ENCODE measurements at regions not wholly inside any gene's neighbourhood (a gene's known extent, or its start where the extent isn't known, plus 50 kb on each side); places are given as distances from the start of the nearest gene placed in this dataset.

DNA sequence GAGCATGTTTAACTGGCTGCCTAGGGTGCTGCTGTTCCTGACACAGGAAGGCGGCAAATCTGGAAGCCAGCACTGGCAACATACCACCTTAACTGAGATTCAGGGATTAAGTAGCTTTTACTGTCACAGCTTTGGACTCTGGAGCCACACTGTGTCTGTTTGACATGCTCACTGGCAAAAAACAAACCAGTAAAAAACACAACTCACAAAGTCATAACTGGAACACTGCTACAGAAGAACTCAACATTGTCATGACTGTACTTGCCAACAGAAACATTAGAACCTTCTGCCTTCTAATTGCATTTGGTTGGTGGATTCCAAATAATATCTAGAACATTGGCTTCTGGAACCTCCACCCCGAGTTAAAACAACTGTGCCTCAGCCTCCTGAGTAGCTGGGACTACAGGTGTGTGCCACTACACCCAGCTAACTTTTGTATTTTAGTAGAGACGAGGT lies 117.6 kb downstream of the TTC6 start:
- 91% methylated on average over 3 of the region's 3 CpGs for WGBS
- no peaks in the 10 kb centered on the region for H3K4me1 ChIP-seq
- H3K4me3 ChIP-seq = no peak overlapping the region
- H3K27ac ChIP-seq = no peak overlapping the region
- no peaks in the 10 kb centered on the region for H3K36me3 ChIP-seq
- H3K27me3 ChIP-seq = no peaks in the 10 kb centered on the region
- no peak for DNase-seq (ENCODE audit: low spot score in 2 of 2)
- no peak for TF ChIP-seq POLR2A (IDR thresholded peaks at IDR 0.05)
- H3K9me3 ChIP-seq = no peaks in the 10 kb centered on the region

DNA sequence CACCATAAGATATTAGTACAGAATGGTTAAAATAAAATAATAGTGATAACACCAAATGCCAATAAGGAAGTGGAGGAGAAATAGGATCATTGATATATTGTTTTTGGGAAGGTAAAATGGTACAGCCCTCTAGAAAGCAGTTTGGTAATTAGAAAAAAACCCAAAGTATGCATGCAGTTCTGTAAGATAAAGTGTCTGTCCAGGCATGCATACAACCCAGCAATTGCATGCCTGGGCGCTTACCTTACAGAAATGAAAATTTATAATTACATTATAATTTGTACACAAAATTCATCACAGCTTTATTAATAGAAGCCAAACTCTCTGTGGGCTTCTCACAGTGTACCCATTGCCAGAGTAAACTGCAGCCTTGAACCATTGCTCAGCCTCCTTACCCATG lies 124.7 kb downstream of the TTC6 start:
- Histone ChIP-seq H3K4me3 (no peak overlapping the region), H3K9me3 (no peaks in the 10 kb centered on the region), H3K27ac (no peak overlapping the region), H3K36me3 (no peaks in the 10 kb centered on the region), H3K4me1 (no peaks in the 10 kb centered on the region), H3K27me3 (no peaks in the 10 kb centered on the region)
- no peak for DNase-seq (ENCODE audit: low spot score in 2 of 2)
- 59% methylated on average over 1 of the region's 1 CpG for WGBS
- no peak for TF ChIP-seq POLR2AphosphoS5 (IDR thresholded peaks at IDR 0.05)

DNA sequence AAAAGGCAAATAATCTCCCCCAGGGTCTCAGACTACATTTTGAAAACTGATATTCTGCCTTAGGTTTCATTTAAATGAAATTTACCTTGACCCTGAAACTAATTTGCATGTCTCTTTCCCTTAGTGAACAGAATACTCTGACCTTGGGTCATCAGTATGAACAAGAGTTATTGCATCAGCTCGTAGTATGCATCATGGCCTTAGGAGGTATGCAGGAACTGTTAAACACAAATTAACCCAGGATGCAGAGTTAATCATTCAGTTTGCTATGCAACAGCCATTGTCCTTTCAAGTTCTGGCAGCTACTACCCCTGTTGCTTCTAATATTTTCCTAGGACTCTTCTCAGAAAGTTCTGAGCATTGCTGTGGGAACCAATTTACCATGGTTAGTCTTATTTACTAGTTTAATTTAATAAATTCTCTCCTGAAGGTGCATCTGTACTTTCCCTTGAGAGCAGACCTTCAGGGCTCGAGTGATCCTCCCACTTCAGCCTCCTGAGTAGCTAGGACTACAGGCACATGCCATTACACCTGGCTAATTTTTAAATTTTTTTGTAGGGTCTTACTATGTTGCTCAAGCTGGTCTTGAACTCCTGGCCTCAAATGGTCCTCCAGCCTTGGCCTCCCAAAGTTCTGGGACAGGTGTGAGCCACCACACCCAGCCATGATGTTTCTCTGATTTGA lies 126.7 kb downstream of the TTC6 start:
- Histone ChIP-seq H3K9me3 (no peaks in the 10 kb centered on the region), H3K4me3 (no peak overlapping the region), H3K27ac (no peak overlapping the region), H3K36me3 (no peaks in the 10 kb centered on the region), H3K4me1 (no peaks in the 10 kb centered on the region), H3K27me3 (no peaks in the 10 kb centered on the region)
- DNase-seq (ENCODE audit: low spot score in 2 of 2) = no peak
- TF ChIP-seq EP300 (IDR thresholded peaks at IDR 0.05) = no peak
- TF ChIP-seq CTCF (IDR thresholded peaks at IDR 0.05) = no peak
- TF ChIP-seq POLR2AphosphoS5 (IDR thresholded peaks at IDR 0.05) = no peak
- TF ChIP-seq POLR2A (IDR thresholded peaks at IDR 0.05) = no peak
- WGBS = 43% methylated on average over 2 of the region's 2 CpGs

DNA sequence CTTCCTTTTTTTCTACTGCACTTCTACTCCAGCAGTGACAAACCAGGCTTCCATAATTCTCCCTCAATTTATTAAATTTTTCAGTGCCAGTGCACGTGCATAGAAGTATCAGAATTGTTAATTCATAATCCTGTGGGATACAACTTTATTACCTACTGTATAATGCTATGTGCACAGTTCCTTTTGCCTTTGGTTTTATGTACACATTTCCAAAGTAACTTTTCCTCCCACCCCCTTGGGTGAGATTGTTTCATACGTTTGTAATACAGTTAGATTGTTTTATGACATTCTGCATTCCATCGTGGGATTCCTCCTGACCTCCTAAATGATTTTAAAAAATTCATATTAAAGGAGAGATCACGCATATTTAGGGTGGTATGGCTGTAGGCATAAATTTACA lies 128.1 kb downstream of the TTC6 start:
- no peak for DNase-seq (ENCODE audit: low spot score in 2 of 2)
- WGBS = 36% methylated on average over 4 of the region's 4 CpGs
- TF ChIP-seq POLR2AphosphoS5 (IDR thresholded peaks at IDR 0.05) (no peak), CTCF (IDR thresholded peaks at IDR 0.05) (no peak), POLR2A (IDR thresholded peaks at IDR 0.05) (no peak), EP300 (IDR thresholded peaks at IDR 0.05) (no peak)

DNA sequence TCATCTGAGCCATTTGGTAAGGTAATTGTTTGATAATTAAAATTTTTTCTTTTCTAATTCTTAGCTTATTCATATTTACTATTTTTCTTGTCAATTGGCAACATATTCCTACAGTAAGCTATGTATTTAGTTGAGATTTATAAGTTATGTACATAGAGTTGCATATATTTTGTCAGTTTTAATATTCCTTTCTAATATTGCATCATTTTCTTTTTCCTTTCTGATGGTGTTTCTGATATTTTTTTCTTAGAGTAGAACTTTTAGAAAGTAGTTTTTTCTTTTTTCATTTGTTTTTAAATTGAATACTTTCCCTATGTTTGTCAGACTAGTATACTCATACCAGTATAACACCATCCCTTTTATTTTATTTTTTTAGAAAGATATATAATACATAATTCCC lies 131.3 kb downstream of the TTC6 start:
- H3K4me1 ChIP-seq = no peaks in the 10 kb centered on the region
- TF ChIP-seq POLR2AphosphoS5 (IDR thresholded peaks at IDR 0.05) (no peak), POLR2A (IDR thresholded peaks at IDR 0.05) (no peak), EP300 (IDR thresholded peaks at IDR 0.05) (no peak), CTCF (IDR thresholded peaks at IDR 0.05) (no peak)
- DNase-seq (ENCODE audit: low spot score in 2 of 2) = no peak
- no peaks in the 10 kb centered on the region for H3K27me3 ChIP-seq
- no peak overlapping the region for H3K4me3 ChIP-seq
- no peaks in the 10 kb centered on the region for H3K9me3 ChIP-seq
- no peak overlapping the region for H3K27ac ChIP-seq
- no peaks in the 10 kb centered on the region for H3K36me3 ChIP-seq

More for the DNA sequence above, 128.1 kb downstream of the TTC6 start:
- Histone ChIP-seq H3K4me1 (no peaks in the 10 kb centered on the region), H3K27ac (no peak overlapping the region), H3K4me3 (no peak overlapping the region), H3K9me3 (no peaks in the 10 kb centered on the region), H3K36me3 (no peaks in the 10 kb centered on the region), H3K27me3 (no peaks in the 10 kb centered on the region)

DNA sequence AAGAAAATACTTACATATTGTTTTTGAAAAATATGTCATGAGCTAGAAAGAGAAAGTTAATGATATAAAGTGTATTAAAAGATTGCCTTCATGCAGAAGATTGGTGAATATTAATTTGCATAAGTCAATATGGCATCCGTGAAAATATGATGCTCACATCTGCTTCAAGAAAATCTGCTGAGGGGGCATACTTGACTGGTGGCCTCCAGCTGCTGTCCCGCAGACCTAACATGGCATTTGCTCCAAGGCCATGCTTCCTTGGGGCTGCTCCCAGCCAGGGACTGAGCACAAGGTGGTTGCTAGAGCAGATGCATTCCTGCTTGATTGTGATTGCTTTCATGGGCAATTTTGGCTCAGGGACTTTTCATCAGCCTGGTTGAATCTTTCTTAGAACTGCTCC lies 133.8 kb downstream of the TTC6 start:
- DNase-seq (ENCODE audit: low spot score in 2 of 2) = no peak
- WGBS = 84% methylated on average over 2 of the region's 2 CpGs
- no peaks in the 10 kb centered on the region for H3K36me3 ChIP-seq
- no peak overlapping the region for H3K27ac ChIP-seq
- H3K27me3 ChIP-seq = no peaks in the 10 kb centered on the region
- H3K9me3 ChIP-seq = no peaks in the 10 kb centered on the region
- TF ChIP-seq POLR2A (IDR thresholded peaks at IDR 0.05) (no peak), CTCF (IDR thresholded peaks at IDR 0.05) (no peak), EP300 (IDR thresholded peaks at IDR 0.05) (no peak), POLR2AphosphoS5 (IDR thresholded peaks at IDR 0.05) (no peak)
- H3K4me1 ChIP-seq = no peaks in the 10 kb centered on the region
- no peak overlapping the region for H3K4me3 ChIP-seq
